GM18870 (cell line): ENCODE measurements at regions not wholly inside any gene's neighbourhood (a gene's known extent, or its start where the extent isn't known, plus 50 kb on each side); places are given as distances from the start of the nearest gene placed in this dataset.
"Not testable (repeated sequence)": the region's sequence is repeated elsewhere in the genome, so short reads cannot be mapped to it uniquely, and the experiment has no call there.

Source experiments
- ATAC-seq: cut with Tn5 transposase; IDR thresholded peaks from one replicate; pipeline ENCODE4 v1.9.1; 2021; ENCODE audit warnings: moderate library complexity; ENCODE audit not compliant: unreplicated experiment

- no peak for ATAC-seq
Observed at GRCh38 chrX:7409866-7410265, 261.9 kb upstream of the PUDP start.

DNA sequence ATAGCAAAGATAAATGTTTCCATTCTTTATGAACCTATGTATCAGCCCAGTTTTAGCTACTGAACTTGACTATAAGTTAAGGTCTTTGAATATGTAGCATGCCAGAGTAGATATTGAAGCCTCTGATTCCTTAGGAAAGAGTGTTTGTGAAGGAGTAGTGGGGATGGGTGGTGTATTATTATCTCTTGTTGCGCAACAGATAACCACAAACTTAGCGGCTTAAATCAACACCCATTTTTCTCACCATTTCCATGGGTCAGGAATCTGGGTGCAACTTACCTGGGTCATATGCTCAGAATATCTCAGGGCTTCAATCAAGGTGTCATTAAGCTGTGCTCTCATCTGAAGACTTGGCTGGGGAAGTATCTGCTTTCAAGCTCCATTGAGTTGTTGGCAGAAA lies 251.4 kb upstream of the PUDP start:
- no peak for ATAC-seq

GRCh38 chrX:7390441-7390840 lies 242.5 kb upstream of the PUDP start:
- no peak for ATAC-seq

DNA sequence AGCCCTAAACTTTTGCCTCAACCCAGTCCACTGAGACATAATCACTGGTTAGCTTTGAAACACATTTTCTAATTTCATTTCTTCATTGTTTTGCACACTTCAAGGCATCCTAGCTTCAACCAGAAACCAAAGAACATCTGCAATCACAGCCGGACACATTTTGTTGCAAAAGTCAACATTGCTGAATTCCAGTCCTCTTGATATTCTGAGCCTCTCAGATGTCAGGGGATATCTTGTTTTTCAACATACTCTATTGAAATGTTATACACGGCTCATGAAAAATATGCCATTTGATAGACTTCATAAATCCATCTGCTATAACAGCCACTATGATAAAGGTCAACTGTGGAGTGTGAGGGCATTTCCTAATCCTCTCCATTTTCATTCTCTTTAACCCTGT lies 241.6 kb upstream of the PUDP start:
- no peak for ATAC-seq

DNA sequence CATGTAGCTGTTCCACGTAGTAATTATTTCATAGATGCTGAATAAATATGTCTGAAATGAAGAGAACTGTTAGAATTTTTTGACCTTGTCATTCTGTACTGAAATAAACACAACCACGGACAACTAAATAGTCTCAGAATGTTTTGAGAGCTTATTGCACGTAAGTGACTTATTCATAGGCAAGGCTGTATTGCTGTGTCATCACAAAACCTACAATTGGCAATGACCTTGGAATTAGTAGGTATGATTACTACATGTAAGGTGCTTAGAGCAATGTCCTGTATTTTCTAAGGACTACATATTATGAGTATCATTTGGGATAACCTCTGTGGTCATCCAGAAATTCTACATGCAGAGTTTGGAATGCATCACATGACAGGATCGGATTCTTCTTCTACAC lies 237.2 kb upstream of the PUDP start:
- ATAC-seq, result no peak

DNA sequence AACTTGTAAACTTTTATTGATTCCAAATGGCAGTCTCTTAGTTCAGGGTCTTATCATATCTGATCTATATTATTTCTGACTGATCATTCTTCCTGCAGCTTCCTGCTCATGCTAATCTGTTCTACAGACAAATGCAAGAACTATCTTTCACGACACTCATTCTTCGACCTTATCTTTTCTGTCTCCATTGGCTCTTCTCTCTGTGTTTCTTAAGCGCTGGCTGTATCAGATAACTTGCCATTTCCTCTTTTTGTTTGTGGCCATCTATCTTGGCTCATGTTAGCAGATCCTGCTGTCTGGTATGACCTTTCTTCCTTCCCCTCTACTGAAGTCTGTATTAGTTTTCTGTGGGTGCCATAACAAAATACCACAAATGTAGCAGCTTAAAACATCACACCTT lies 230.5 kb upstream of the PUDP start:
- ATAC-seq, result no peak

DNA sequence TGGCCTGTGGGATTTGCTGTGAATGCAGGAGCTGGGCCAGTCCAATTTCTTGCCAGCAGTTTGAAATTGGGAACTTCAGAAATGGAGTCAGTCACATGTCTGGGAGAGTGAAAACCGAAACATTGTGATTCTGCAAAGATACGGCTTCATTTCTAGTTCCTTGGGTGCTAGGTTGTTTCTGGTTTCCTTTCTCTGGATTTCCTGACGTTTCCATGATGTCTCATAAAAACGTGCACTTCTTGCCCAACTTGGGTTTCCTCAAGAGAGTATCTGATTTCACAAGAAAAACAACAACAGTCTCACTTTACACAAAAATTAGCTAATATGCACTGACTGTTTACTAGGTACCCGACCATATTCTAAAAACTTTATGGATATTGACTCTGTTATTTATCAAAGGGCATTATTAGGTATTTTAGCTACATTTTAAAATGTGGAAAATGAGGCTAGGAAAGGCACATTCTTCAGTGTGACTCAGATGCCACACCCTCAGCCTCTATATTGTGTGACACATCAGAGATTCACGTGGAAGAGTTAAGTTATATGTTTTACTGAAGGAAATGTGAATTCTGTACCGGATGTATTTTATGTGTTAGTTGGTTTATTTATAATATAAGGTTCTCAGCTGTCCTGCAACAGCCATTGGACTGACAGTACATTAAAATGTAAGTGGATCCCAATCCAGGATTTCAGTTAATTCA lies 225.0 kb upstream of the PUDP start:
- no peak for ATAC-seq

GRCh38 chrX:7362111-7362510 lies 214.2 kb upstream of the PUDP start:
- ATAC-seq, result no peak

- no peak for ATAC-seq
Observed at GRCh38 chrX:7351926-7352325, 204.0 kb upstream of the PUDP start.

- no peak for ATAC-seq
Observed at GRCh38 chrX:7347465-7347864, 199.5 kb upstream of the PUDP start.

- ATAC-seq, result no peak
Observed at GRCh38 chrX:7346021-7346420, 198.1 kb upstream of the PUDP start.

GRCh38 chrX:7343181-7343580 lies 195.2 kb upstream of the PUDP start:
- ATAC-seq, result no peak

DNA sequence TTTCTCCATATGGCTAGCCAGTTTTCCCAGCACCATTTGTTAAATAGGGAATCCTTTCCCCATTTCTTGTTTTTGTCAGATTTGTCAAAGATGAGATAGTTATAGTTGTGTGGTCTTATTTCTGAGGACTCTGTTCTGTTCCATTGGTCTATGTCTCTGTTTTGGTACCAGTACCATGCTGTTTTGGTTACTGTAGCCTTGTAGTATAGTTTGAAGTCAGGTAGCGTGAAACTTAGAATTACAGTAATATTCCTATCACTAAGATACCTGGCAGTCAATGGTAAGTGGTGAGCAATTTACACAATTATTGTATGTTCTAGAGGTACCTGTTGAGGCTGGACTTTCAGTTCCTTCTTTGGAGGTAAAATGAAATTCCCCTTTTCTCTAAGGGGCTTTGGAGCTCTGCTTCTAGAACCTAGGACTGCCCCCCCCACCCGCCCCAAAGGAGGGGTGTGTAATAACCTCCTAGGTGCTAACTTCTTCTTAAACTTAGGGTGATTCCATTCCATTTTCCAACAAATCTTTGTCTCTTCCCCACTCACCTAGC lies 187.9 kb upstream of the PUDP start:
- not testable (repeated sequence) for ATAC-seq

DNA sequence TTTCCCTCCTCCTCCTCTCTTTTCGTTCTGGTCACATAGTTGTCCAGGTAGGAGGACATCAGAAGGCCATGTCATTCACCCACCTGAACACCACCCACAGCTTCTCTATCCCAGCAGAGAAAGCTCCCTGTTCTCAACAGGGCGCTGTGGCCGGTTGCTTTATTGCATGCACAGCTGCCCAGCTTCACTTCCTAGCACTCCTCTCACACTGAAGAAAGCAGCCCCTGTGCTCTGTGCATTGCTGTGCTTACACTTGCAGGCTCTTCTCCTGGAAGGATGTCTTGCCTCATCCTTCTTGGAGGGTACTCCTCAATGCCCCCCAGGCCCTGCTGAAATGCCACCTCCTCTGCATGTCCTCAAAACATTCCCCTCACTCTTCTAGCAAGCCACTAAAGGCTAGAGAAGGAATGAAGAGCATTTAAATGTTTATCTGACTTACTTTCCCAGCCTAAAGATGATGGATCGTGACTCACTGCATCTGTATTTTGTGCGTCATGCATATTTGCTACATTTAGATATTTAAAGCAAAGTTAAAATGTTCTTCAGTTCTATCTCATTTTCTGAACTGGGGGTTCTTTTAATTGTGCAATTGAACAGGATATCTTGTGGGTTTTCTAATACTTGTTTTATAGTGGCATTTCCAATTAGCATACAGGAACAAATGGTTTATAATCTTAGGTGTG lies 186.4 kb upstream of the PUDP start:
- ATAC-seq, result no peak

GRCh38 chrX:7330971-7331746 lies 183.2 kb upstream of the PUDP start:
- no peak for ATAC-seq

DNA sequence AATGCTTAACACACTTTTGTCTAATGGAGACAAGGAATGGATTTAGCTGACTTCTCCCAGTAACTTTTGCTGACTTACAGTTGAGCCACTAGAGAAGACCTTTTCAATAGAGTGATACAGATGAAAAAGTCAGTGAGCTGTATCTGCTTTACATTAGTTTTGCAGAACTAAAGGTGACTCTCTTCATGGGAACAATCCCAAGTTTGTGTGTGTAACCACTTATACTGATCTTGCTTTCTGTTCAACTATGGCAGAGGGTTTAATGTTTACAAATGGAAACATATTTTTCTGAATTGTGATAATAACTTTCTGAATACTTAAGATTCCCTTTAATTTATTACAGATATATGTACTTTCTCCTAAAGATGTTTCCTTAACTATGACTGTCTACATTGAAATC lies 182.6 kb upstream of the PUDP start:
- ATAC-seq, result no peak

DNA sequence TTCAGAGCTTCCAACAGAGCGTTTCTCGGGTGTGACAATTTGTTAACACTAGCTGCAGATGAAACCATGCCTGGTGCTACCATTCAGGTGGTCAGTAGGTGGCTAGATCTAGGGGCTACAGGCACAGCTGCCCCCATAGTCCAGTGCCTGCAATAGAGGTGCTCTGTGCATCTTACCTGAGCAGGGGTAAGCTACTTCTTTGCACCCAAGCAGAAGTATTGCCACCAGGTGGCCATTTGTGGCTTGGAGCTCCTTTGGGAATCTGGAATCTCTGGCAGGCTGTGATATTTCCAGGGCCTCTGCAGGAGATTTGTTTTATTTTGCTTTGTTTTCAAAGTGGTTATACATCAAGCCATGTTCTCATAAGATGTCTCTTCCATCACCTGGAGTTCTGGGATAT lies 170.7 kb upstream of the PUDP start:
- no peak for ATAC-seq

- no peak for ATAC-seq
Observed at GRCh38 chrX:7318241-7318640, 170.3 kb upstream of the PUDP start.

- ATAC-seq, result no peak
Observed at GRCh38 chrX:7316887-7317286, 168.9 kb upstream of the PUDP start.

GRCh38 chrX:7316280-7316679 lies 168.3 kb upstream of the PUDP start:
- no peak for ATAC-seq

DNA sequence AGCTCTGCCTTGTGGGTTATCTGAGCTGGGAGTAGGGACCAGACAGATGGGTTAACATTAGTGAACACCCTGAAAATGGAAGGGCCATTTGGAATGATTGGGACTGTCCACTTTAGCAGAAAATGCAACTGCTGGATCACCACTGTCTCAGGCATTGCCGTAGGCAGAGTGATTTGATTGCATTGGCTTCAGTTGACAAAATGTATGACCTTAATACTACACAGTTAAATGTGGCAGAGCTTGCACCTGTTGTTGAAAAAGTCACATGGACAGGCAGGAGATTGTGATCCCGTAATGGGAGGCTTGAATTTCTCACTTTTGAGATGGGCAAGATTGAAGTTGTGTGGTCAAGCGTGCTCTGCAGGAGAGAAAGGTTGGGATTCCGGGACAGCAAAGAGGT lies 166.5 kb upstream of the PUDP start:
- no peak for ATAC-seq

GRCh38 chrX:7307720-7308119 lies 159.8 kb upstream of the PUDP start:
- ATAC-seq, result no peak
